GM23338 (cell line): ENCODE measurements at regions not wholly inside any gene's neighbourhood (a gene's known extent, or its start where the extent isn't known, plus 50 kb on each side); places are given as distances from the start of the nearest gene placed in this dataset.

Experiments used
- ATAC-seq: fragments of 200-7000 bp; cut with Tn5 transposase; 3 replicates; pipeline ENCODE4 v1.9.1; 2020
- DNase-seq: peaks from one replicate; pipeline ENCODE4 v3.0.0-alpha.2; 2015; ENCODE audit warnings: low spot score
- H2AFZ ChIP-seq: fragments of 200-600 bp; sonication (generic); 2 replicates; pipeline ENCODE4 v1.8.0; 2016; ENCODE audit warnings: antibody characterized with exemption, mild to moderate bottlenecking, moderate library complexity
- H3F3A ChIP-seq: fragments of 200-600 bp; sonication (generic); replicated peaks from 2 replicates; pipeline ENCODE4 v1.8.0; 2017; ENCODE audit warnings: antibody characterized with exemption, mixed run types, low read depth
- H3K27ac ChIP-seq: fragments of 200-600 bp; sonication (generic); 2 replicates; pipeline ENCODE4 v1.6.1; 2016; ENCODE audit warnings: low read depth
- H3K27me3 ChIP-seq: fragments of 200-600 bp; sonication (generic); 2 replicates; pipeline ENCODE4 v1.8.0; 2016; ENCODE audit warnings: mild to moderate bottlenecking, mixed run types, moderate library complexity; ENCODE audit not compliant: insufficient read depth
- H3K36me3 ChIP-seq: fragments of 200-600 bp; sonication (generic); 2 replicates; pipeline ENCODE4 v1.8.0; 2016; ENCODE audit warnings: mild to moderate bottlenecking; ENCODE audit not compliant: insufficient read depth
- H3K4me1 ChIP-seq: fragments of 200-600 bp; sonication (generic); 2 replicates; pipeline ENCODE4 v1.8.0; 2016; ENCODE audit warnings: mild to moderate bottlenecking, moderate library complexity; ENCODE audit not compliant: insufficient read depth
- H3K4me2 ChIP-seq: fragments of 200-600 bp; sonication (generic); 2 replicates; pipeline ENCODE4 v1.7.1; 2017; ENCODE audit warnings: mixed run types
- H3K4me3 ChIP-seq: fragments of 200-600 bp; sonication (generic); 2 replicates; pipeline ENCODE4 v1.6.1; 2016; ENCODE audit warnings: mixed run types
- H3K79me2 ChIP-seq: fragments of 200-600 bp; sonication (generic); replicated peaks from 2 replicates; pipeline ENCODE4 v1.8.0; 2017; ENCODE audit warnings: mild to moderate bottlenecking; ENCODE audit not compliant: insufficient read depth
- H3K9me2 ChIP-seq: fragments of 200-600 bp; sonication (generic); 2 replicates; pipeline ENCODE4 v1.8.0; 2017; ENCODE audit not compliant: insufficient read depth
- H4K20me1 ChIP-seq: fragments of 200-600 bp; sonication (generic); replicated peaks from 2 replicates; pipeline ENCODE4 v1.8.0; 2017; ENCODE audit warnings: mild to moderate bottlenecking; ENCODE audit not compliant: insufficient read depth
- H3K27ac Mint-ChIP-seq: 2 replicates; pipeline ENCODE4 v1.8.0; 2020; ENCODE audit warnings: inconsistent platforms, mild to moderate bottlenecking, moderate library complexity, mixed read lengths
- H3K27me3 Mint-ChIP-seq: 3 replicates; pipeline ENCODE4 v1.8.0; 2022; ENCODE audit warnings: low read depth, mild to moderate bottlenecking, moderate library complexity, mixed read lengths, inconsistent platforms; ENCODE audit not compliant: insufficient read depth, poor library complexity
- H3K36me3 Mint-ChIP-seq: 3 replicates; pipeline ENCODE4 v1.8.0; 2021; ENCODE audit warnings: low read depth, mild to moderate bottlenecking, inconsistent platforms, moderate library complexity, mixed read lengths
- H3K4me1 Mint-ChIP-seq: 3 replicates; pipeline ENCODE4 v1.8.0; 2020; ENCODE audit warnings: mild to moderate bottlenecking, inconsistent platforms, mixed read lengths
- H3K4me3 Mint-ChIP-seq: 3 replicates; pipeline ENCODE4 v1.8.0; 2021; ENCODE audit warnings: moderate library complexity, mild to moderate bottlenecking, inconsistent platforms, mixed read lengths
- H3K9me3 Mint-ChIP-seq: 3 replicates; pipeline ENCODE4 v1.8.0; 2020; ENCODE audit warnings: moderate library complexity, mild to moderate bottlenecking, inconsistent platforms, mixed read lengths
- CREB1 ChIP-seq: fragments of 250-450 bp; sonication (Bioruptor Pico); IDR thresholded peaks from 2 replicates; pipeline ENCODE4 v1.5.0; 2020; ENCODE audit warnings: low read depth, mild to moderate bottlenecking, moderate library complexity
- CTCF ChIP-seq, 2 experiments: fragments of 200-600 bp in 1 of 2; sonication (generic) in 1 of 2; conservative IDR thresholded peaks; 2 replicates each; pipeline versions ENCODE4 v1.5.1 to v1.6.1; 2016 to 2017; ENCODE audit warnings: antibody characterized with exemption in 2 of 2, low read depth in 2 of 2, mild to moderate bottlenecking in 2 of 2, moderate library complexity in 1 of 2
- ETS1 ChIP-seq: IDR thresholded peaks from 2 replicates; pipeline ENCODE4 v1.6.1; 2016; ENCODE audit warnings: antibody characterized with exemption
- EZH2 ChIP-seq: fragments of 200-600 bp; sonication (generic); IDR thresholded peaks from one replicate; pipeline ENCODE4 v1.8.0; 2017; ENCODE audit warnings: antibody characterized with exemption, mild to moderate bottlenecking, low read depth; ENCODE audit not compliant: unreplicated experiment
- JUNB ChIP-seq: IDR thresholded peaks from one replicate; pipeline ENCODE4 v1.6.1; 2016; ENCODE audit warnings: antibody characterized with exemption; ENCODE audit not compliant: unreplicated experiment
- POLR2AphosphoS5 ChIP-seq: IDR thresholded peaks from 2 replicates; pipeline ENCODE4 v1.6.1; 2016; ENCODE audit warnings: antibody characterized with exemption, low read depth
- ZNF331 ChIP-seq: fragments of 250-450 bp; sonication (Bioruptor Pico); IDR thresholded peaks from 2 replicates; pipeline ENCODE4 v1.5.0; 2020; ENCODE audit warnings: low read depth, mild to moderate bottlenecking, moderate library complexity
- TF ChIP-seq, protein P1 (sequence below): fragments of 250-450 bp; sonication (Bioruptor Pico); IDR thresholded peaks from 2 replicates; pipeline ENCODE4 v1.5.0; 2020; ENCODE audit warnings: mild to moderate bottlenecking, moderate library complexity

- no peak for TF ChIP-seq CTCF (conservative IDR thresholded peaks at IDR 0.05; ENCODE audit: low read depth in 2 of 2)
- TF ChIP-seq, protein P1, sequence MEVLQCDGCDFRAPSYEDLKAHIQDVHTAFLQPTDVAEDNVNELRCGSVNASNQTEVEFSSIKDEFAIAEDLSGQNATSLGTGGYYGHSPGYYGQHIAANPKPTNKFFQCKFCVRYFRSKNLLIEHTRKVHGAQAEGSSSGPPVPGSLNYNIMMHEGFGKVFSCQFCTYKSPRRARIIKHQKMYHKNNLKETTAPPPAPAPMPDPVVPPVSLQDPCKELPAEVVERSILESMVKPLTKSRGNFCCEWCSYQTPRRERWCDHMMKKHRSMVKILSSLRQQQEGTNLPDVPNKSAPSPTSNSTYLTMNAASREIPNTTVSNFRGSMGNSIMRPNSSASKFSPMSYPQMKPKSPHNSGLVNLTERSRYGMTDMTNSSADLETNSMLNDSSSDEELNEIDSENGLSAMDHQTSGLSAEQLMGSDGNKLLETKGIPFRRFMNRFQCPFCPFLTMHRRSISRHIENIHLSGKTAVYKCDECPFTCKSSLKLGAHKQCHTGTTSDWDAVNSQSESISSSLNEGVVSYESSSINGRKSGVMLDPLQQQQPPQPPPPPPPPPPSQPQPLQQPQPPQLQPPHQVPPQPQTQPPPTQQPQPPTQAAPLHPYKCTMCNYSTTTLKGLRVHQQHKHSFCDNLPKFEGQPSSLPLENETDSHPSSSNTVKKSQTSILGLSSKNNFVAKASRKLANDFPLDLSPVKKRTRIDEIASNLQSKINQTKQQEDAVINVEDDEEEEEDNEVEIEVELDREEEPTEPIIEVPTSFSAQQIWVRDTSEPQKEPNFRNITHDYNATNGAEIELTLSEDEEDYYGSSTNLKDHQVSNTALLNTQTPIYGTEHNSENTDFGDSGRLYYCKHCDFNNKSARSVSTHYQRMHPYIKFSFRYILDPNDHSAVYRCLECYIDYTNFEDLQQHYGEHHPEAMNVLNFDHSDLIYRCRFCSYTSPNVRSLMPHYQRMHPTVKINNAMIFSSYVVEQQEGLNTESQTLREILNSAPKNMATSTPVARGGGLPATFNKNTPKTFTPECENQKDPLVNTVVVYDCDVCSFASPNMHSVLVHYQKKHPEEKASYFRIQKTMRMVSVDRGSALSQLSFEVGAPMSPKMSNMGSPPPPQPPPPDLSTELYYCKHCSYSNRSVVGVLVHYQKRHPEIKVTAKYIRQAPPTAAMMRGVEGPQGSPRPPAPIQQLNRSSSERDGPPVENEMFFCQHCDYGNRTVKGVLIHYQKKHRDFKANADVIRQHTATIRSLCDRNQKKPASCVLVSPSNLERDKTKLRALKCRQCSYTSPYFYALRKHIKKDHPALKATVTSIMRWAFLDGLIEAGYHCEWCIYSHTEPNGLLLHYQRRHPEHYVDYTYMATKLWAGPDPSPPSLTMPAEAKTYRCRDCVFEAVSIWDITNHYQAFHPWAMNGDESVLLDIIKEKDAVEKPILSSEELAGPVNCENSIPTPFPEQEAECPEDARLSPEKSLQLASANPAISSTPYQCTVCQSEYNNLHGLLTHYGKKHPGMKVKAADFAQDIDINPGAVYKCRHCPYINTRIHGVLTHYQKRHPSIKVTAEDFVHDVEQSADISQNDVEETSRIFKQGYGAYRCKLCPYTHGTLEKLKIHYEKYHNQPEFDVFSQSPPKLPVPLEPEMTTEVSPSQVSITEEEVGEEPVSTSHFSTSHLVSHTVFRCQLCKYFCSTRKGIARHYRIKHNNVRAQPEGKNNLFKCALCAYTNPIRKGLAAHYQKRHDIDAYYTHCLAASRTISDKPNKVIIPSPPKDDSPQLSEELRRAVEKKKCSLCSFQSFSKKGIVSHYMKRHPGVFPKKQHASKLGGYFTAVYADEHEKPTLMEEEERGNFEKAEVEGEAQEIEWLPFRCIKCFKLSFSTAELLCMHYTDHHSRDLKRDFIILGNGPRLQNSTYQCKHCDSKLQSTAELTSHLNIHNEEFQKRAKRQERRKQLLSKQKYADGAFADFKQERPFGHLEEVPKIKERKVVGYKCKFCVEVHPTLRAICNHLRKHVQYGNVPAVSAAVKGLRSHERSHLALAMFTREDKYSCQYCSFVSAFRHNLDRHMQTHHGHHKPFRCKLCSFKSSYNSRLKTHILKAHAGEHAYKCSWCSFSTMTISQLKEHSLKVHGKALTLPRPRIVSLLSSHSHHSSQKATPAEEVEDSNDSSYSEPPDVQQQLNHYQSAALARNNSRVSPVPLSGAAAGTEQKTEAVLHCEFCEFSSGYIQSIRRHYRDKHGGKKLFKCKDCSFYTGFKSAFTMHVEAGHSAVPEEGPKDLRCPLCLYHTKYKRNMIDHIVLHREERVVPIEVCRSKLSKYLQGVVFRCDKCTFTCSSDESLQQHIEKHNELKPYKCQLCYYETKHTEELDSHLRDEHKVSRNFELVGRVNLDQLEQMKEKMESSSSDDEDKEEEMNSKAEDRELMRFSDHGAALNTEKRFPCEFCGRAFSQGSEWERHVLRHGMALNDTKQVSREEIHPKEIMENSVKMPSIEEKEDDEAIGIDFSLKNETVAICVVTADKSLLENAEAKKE (CRISPR knock-in tag): no peak
- TF ChIP-seq EZH2: no peak
- no peak for TF ChIP-seq JUNB
- no peak for TF ChIP-seq POLR2AphosphoS5
- no peak for TF ChIP-seq CREB1 (CRISPR knock-in tag)
- no peak for TF ChIP-seq ETS1
- TF ChIP-seq ZNF331 (CRISPR knock-in tag): no peak
- H3K27me3 Mint-ChIP-seq: peaks cover 5% of the 10 kb centered on the region
These were observed 614.7 kb downstream of the FAM181B start for GRCh38 chr11:82118946-82119345.

More at GRCh38 chr11:82118946-82119345, 614.7 kb downstream of the FAM181B start:
- Mint-ChIP-seq H3K36me3 (no peaks in the 10 kb centered on the region), H3K4me1 (peaks cover 9% of the 10 kb centered on the region), H3K4me3 (no peak overlapping the region), H3K27ac (no peak overlapping the region), H3K9me3 (no peaks in the 10 kb centered on the region; the same call in 2 of the 3 replicates)
- no peaks in the 10 kb centered on the region for H3K79me2 ChIP-seq
- H4K20me1 ChIP-seq: no peaks in the 10 kb centered on the region
- DNase-seq (no peak), ATAC-seq (no peak)
- H3K27me3 ChIP-seq: no peaks in the 10 kb centered on the region
- H3K9me2 ChIP-seq: no peaks in the 10 kb centered on the region
- H3K27ac ChIP-seq: no peak overlapping the region
- H3K4me1 ChIP-seq: no peaks in the 10 kb centered on the region
- H3F3A ChIP-seq: no peaks in the 10 kb centered on the region
- H3K4me2 ChIP-seq: no peak overlapping the region
- no peak overlapping the region for H3K4me3 ChIP-seq
- H2AFZ ChIP-seq: 0 out of 2 replicates have a peak overlapping the region, but pooled peaks have one; percentile 24
- no peaks in the 10 kb centered on the region for H3K36me3 ChIP-seq
